Fibroblast of skin of scalp (primary cell): ENCODE measurements at regions not wholly inside any gene's neighbourhood (a gene's known extent, or its start where the extent isn't known, plus 50 kb on each side); places are given as distances from the start of the nearest gene placed in this dataset.

Experiments
- DNase-seq: peaks from one replicate; pipeline ENCODE4 v3.0.0-alpha.2; 2013

DNA sequence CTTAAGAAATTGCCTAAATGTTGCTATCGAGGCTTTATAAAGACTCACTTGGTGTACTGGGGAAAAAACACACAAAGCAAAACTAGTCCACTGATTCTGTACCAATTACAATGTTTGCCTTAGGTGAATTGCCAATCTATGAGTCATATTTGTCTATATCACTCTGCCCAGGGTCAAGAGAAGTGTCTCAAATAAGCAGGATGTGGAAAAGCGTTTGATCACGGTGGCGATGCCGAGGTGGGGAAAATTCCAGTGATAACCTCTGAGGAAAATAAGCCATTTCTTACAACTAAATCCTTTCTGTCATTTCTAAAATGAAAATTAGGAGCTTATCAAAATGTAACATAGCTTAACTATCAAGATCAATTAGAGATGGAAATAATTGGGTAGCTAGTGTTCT lies 148.6 kb upstream of the DIO3 start:
- no peak for DNase-seq

DNA sequence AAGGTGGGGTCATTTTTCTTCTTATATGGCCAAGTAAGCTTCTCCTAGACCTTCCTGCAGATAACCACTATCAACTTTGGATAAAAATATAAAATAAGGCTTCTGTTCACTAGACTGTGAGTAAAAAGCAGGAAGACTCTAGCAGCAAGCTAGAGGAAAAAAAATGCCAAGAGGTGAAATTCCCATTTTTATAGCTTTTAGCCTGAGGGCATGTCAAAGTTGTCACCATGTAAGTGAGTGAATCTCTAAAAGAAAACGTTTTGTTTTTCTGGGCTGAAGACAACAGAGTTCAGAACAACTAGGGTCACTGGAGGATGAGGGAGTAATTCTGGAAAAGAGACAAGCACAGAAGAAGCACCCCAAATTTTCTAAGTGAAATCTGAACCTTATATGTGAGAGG lies 143.9 kb upstream of the DIO3 start:
- no peak for DNase-seq

DNA sequence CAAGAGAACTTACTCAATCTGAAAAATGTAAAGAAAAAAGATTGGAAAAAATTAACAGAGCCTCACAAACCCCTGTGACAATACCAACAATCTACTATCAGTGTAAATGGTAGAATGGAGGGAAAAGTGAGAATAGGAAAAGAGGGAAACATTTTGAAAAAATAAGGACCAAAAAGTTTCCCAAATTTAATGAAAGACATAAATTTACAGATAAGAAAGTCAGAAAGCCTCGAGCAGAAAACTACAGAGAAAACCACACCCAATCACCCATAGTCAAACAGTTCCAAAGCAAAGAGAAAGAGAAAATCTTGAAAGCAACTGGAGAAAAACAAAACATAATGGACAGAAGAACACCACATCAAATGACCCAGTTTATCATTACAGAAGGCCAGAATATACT lies 142.7 kb upstream of the DIO3 start:
- DNase-seq = no peak

DNA sequence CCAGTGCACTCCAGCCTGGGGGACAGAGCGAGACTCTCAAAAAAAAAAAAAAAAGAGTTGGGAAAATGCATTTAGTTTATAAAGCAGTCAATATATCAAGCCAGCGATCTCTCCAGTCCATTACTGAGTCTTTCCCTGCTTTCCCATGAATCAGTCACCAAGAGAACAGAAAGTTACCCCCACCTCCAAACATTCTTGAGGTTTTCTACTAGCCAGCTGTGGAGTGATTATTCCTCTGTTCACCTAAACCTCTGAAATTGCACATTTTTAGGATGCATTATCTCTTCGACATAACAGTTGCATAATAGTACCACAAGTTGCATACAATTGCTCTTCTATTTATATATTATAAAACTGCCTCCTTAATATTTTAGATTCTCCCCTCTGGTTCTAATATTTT lies 134.8 kb upstream of the DIO3 start:
- no peak for DNase-seq

DNA sequence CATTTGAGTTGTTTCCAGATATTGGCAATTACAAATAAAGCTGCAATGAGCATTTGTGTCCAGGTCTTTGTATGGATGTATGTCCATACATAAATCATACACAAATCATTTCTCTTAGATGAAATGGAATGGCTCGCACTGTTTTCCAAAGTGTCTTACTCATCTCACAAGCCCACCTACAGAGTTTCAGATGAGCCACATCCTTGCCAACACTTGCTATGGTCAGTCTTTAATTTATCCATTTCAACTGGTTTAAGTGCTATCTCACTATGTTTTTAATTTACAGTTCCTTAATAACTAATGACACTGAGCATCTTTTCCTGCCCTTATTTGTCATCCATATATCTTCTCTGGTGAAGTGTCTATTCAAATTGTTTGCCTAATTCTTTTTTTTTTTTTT lies 132.9 kb upstream of the DIO3 start:
- DNase-seq = no peak

DNA sequence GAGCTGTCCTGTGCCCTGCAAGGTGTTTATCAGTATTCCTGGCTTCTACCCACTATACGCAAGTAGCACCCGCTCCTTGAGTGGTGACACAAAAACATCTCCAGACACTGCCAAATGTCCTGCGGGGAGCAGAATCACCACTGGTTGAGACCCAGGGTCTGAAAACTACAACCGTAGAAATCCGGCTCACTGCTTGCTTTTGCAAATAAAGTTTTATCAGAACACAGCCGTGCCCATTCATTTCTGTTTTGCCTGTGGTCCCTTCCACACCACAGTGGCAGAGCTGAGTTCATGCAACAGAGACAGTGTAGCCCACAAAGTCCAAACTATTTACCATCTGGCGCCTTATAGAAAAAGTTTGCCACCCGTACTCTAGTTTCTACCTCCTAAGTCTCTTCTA lies 125.7 kb upstream of the DIO3 start:
- no peak for DNase-seq

DNA sequence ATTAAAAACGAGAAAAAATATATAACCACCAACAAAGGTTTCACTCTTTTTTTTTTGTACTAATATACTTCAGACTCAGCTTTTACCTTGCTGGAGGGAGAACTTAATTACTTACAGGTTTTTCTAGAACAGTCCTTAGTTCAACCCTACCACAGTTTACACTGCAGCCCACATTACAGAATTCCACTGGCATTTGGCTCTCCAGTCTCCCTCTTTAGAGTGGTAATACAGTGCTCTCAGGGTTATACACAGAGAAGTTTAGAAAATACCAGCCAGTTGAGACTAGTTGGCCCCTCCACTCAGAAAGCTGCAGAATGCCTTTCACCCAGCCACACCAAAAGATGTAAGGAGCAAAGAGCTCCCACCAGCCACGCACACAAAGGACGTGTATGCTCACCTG lies 122.3 kb upstream of the DIO3 start:
- DNase-seq = no peak

DNA sequence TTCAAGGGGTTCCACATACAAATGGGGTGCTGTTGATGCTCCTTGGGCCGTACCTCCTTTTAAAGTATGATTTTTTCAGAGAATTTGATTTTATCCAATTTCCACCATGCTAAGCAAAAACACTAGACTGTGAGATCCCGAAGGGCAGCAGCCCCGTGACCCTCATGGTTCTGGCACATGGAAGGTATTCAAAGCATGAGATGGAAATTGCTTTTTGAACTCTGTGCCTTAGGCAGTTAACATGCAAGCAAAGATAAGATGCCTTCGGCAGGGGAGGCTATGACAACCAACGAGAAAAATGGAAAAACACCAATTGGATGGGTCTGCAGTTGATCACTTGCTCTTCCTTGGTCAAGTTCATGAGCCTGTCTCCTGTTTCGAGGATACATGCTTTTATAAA lies 120.8 kb upstream of the DIO3 start:
- DNase-seq = no peak

DNA sequence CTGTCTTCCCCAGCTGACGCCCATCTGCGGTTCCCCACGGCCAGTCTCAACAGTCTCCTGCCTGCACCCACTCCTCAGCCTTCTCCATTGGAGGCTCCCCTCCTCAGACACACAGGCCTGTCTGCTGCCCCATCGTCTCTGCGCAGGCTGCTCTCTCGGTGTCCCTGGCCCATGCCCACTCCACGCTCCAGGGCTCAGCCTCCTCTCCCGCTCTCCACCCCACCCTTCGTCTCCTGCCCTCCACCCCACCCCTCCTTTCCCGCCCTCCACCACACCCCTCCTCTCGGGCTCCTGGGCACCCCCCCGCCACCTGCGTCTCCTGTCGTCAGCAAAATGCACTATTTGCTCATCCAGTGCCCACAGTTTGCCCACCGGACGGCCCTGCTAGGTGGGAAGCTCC lies 119.6 kb upstream of the DIO3 start:
- DNase-seq = no peak

DNA sequence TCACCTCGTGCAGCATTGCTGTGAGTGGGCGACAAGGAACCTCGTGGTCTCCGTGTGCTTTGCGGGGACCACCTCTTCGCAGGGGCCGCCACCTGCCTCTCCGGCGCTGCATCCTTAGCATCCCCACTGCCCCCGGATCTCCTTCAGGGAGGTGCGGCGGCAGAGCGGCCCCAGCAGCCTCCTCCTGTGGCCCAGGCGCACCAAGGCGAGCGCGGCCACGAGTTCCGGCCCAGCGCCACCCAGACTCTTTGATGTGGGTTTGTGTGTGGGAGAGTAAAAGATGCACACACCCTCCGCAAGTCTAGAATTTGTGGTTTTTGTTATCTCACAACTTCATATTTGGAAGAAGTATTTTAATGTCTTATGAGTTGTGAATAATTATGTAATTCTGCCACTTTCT lies 118.8 kb upstream of the DIO3 start:
- DNase-seq = no peak

DNA sequence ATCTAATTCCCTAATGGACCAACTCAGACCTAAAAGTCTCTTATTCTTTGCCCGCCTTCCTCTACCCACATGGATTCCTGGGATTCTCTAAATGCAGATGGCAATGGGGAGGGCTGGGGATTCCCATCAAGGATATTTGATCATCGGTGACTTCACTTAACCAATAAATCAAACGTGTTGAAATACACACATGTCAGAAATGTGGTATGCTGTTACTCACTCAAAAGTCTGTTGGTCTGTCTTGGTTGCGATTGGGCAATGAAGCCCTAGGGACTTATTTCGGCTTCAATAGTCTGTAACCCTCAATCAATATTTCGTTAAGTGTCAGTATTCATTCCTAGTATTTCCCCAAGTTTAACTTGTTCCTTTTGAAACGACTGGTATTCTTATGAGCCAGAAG lies 117.2 kb upstream of the DIO3 start:
- peak; percentile 95 for DNase-seq

DNA sequence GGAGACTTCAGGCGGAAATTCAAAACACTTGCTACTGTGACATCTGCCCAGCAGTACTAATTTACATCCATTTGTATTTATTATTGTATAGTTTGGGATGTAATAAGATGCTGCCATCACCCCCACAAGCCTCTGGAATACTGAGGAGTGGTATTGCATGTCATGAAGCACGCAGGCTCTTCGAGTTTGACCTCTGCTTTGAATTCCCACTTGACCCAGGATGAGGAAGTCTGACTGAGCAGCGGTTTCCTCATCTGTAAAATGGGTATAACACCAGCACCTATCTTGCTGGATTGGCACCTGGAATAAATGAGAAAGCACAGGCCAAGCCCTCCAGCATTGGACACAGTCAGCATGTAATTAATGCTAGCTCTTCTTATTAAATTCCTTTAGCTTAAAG lies 116.0 kb upstream of the DIO3 start:
- DNase-seq = no peak

DNA sequence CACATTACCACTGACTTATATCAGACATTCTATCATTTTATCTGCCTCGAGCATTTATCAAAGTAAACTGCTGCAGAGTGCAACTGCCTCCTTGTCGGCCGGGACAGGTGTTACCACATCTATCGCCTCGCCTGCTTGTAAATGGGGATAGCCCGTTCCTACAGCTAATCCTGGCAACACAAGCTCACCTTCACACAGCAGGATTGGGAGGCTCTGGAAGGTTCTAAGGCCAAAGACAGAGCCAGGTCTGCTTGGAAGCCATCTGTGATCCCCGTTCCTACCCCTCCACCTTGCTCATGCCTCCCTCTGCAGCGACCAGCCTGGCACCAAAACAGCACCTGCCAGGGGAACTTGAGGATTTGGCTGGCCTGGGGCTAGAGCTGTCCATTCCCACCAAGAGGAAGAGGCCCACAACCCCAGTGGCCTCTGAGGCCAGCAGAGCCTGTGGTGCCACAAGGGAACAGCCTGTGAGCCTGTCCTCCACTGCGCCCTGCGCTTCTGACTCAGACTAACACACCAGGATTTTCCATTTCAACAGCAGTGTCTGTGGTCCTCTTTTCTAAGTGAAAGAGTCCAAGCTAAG lies 114.8 kb upstream of the DIO3 start:
- no peak for DNase-seq

DNA sequence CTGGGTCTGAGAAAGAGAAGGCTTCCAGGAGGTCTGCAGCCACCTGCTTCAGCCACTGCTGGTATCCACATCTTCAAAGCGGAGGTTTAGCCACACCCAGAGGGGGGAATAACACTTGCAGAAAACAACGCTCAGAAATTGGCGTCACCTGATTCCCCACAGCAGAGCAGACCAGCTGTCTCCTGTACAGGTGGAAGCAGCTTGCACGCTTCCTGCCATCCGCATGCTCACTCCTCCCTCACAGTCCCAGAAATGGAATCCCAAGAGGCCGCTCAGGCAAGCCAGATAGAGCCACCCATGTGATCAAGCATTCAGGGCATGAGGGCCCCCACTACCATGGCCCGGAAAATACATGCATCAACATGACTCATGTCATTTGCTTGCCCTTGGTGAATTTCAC lies 112.2 kb upstream of the DIO3 start:
- no peak for DNase-seq

DNA sequence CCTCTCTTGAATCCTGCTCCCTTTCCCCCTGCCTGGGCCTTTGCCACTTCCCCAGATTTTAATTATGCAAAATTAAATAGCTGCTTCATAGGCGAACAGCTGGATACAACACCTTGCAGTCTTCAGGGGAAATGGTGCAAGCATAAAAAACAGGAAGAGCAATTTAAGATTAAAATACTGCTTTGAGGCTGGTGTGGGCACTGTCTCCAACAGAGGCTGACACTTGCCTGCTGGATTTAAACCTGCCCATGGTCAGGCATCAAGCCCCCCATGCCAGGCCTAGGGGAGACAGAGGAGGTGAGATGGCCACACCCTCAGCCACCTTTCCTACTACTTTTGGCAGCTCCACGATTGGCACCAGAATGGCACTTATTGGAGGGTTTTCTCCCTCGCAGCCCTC lies 110.1 kb upstream of the DIO3 start:
- DNase-seq = no peak

DNA sequence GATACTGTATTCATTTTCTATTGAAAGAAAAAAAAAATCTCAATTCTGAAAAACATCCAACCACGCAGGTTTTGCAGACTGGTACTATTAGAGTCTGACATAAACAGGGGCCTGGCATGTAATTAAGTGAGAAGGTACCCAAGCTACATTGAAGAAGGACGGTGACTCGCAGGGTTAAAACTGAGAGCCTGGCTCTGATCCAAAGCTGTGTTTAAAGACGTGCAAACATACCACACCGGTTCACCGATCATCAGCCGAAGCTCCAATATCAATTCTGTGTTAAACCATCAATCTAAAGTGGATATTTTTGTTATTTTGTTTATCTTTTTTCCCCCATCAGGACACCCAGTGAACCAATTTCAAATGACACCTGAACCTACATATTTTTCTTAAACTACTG lies 108.1 kb upstream of the DIO3 start:
- no peak for DNase-seq

DNA sequence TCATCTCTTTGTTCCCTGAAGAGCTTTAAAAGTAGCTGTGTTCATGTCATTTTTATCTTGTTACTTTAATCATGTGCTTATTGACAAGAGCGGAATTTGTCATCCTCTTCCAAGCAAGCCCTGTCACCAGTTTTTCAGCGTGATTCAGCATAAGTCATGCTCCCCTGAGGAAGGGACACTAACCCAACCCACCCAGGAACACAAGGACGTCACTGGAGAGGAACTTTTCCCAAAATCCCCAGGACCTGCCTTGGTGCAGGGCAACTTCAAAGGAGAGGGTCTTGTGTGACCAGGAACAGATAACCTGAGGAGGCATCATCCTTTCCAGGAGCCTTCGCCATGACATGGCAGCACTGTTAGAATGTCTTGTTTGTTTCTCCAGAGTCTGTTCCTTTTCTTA lies 107.1 kb upstream of the DIO3 start:
- DNase-seq = no peak

DNA sequence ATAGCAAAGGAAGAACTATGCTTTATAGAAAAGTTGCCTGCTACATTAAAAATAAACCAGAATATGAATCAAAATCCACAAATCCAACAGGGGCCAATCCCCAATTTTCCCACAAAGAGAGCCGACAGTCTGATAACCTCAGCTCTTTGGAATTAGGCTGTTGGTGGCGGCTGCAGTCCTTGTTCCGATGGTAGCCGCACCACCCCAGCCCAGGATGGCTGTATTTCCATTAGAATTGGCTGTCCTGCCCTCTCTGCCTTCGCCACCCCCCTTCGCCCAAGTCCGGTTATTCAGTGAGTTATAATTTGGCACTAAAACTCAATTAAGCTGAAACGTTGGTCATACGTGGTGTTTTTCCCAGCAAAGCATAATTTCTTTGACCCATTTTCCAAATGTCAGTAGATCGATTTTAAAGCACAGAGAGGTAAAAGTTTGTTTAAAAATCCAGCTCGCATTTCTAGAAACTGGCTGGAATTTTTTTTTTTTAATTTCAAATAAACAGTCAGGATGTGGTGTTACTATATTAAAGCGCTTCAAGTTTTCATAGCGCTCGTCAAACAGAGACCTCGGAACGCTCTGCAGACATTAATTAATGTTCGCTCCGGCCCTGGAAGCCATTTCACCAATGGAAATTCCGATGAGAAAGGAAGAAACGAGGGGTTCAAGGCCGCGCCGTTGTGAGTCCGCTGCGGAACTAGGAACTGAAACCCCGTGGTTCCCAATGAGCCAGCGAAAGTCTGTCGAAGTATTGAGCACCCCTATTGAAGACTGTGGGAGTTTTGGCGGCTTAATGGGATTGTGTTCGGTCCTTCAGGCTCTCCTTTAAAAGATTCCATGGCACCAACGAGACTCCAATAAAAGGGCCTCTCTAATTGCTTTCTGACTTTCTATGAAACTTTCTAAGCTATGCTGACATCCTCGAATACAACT lies 104.8 kb upstream of the DIO3 start:
- no peak for DNase-seq

DNA sequence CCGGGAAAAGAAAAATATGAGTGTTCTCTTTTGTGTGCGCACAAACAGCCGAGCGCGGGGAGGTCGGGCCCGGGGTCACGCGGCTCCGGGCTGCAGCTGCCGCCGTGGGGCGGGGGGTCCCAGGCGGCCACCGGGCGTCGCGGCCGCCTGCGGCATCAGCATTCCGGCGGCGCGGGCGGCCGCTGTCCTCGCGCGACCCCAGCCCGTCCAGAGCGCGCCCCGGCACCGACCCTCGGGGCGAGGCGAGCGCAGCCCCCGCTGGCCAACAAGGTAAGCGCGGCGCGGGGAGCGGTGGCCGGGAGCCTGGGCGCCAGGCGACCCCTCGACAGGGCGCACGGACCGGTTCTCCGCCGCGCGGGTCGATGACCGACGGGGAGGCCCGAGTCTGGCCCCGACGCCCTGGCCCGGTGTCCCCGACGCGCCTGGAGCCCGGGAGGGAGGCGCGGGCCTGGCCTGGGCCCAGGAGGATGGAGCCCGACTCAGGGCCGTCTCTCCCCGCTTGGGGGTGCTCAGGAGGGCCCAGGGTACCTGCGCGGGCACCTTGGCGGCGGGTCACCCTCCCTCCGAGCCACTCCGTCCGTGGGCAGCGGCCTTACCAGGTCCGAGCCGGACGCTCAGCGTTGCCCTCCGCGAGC lies 103.9 kb upstream of the DIO3 start:
- DNase-seq = no peak

DNA sequence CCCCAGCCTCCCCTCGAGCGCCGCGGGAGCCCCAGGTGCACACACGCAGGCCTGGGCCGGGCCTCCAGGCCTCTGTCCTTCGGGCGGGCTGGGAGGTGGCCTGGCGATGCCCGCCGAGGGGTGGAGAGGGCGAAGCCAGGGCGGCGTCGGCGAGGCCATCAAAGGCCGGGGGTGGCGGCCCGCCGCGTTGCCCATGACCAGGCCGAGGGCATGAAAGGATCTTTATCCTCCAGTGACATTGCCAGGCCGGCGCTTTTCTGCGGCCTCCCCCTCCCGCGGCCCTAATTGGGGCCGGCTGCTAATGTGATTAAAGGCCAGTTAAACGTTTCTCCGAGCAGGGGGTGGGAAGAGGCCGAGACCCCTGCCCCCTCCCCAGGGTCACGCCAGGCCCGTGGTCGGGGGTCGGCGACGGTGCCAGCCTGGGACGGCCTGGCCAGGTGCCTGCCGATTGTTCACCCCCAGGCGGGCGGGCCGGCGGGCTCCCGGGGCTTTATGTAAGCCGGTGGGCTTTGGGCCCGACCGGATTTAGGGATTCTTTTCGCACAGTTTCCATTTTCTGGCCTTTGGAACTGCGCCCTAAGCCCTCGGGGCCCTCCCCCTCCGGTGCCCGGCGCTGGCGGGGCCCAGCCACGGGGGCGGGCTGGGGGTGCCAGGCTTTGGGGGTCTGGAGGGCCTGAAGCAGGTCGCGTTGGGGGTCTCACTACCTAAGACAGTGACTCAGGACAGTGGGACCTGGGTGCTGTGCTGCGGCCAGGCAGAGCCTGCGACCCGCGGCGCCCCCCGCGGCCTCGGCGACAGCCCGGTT lies 103.2 kb upstream of the DIO3 start:
- no peak for DNase-seq

DNA sequence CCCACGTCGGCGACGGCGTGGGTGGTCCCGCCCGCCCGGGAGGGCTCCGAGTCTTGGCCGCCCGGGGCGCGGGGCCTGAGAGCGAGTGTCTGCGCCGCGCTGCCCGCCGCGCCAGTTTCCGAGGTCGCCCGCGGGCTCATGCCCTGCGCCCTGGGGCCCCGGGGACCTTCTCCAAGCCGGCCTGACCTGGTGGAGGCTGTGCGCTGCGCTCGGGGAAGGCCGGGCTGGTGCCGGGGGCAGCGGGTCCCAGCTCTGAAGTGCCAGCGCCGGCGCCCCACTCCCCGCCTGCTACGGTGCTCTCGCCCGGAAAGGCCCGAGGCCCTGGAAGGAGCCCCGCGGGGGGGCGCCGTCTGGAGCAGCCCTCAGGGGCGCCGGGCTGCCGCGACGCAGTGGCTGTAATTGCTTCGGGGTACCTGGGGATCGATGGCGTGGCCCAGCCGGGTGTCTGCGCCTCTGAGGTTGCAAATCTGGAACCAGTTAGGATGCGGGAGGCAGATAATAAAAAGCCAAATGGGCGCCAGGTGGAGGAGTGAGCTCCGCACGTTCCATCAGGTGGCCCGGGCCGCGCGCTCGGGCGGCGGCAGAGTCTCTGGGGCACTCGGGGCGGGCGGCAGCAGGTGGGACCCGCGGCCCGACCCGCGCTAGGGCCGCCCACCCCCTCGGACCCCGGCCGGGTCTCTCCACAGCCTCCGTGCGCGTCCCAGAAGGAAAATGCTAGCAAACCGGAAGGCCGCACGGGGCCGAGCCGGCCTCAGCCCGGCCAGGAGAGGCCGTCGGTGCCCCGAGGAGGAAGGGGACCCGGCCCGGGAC lies 102.3 kb upstream of the DIO3 start:
- no peak for DNase-seq

DNA sequence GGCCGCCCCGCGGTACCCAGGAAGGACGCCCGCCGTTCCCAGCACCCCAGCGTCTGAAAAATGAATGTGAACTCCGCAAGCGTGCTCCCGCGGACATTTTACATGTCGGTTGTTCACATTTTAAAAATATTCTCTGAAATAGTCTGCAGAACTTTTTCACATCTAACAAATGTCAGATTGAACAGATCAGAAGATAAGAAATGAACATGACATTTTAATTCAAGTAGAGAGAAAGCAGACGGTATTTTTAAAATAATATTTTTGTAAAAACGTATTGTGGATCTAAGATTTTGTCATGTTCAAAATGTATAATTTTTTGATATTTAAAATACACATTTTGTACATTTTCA lies 101.8 kb upstream of the DIO3 start:
- no peak for DNase-seq
